ENCODE measurements at regions not wholly inside any gene's neighbourhood (a gene's known extent, or its start where the extent isn't known, plus 50 kb on each side); places are given as distances from the start of the nearest gene placed in this dataset.

GRCh38 chr13:24091080-24091479 lies 69.4 kb upstream of the SPATA13 start:
- no peak overlapping the region for H3K4me2 ChIP-seq (ENCODE audit: low read length)
- H4K20me1 ChIP-seq (ENCODE audit: insufficient read depth): no peaks in the 10 kb centered on the region
- no peaks in the 10 kb centered on the region for H3K27me3 ChIP-seq (ENCODE audit: insufficient read depth, low read depth, low read length)
- no peak overlapping the region for H3K27ac ChIP-seq (ENCODE audit: low read length)
- TF ChIP-seq EP300 (conservative IDR thresholded peaks at IDR 0.05; ENCODE audit: poor library complexity, severe bottlenecking): no peak
- no peak for TF ChIP-seq TAF1 (IDR thresholded peaks at IDR 0.05; ENCODE audit: low read depth)
- TF ChIP-seq SMC3 (conservative IDR thresholded peaks at IDR 0.05; ENCODE audit: poor library complexity): no peak
- TF ChIP-seq CTCF (IDR thresholded peaks at IDR 0.05; ENCODE audit: poor library complexity, severe bottlenecking): no peak
- TF ChIP-seq RAD21 (conservative IDR thresholded peaks at IDR 0.05): no peak
- TF ChIP-seq REST (IDR thresholded peaks at IDR 0.05; ENCODE audit: borderline replicate concordance): no peak
- no peak for TF ChIP-seq MXI1 (conservative IDR thresholded peaks at IDR 0.05; ENCODE audit: poor library complexity, severe bottlenecking)
- no peak for TF ChIP-seq EZH2 (IDR thresholded peaks at IDR 0.05; ENCODE audit: borderline replicate concordance, insufficient read depth, low read length, poor library complexity, severe bottlenecking)
- no peak for TF ChIP-seq POLR2AphosphoS5 (IDR thresholded peaks at IDR 0.05)
- H2AFZ ChIP-seq (ENCODE audit: low read depth, low read length): no peak overlapping the region
- H3K4me3 ChIP-seq (ENCODE audit: low read length): no peak overlapping the region
- no peak overlapping the region for H3K9ac ChIP-seq (ENCODE audit: low read length)
- no peaks in the 10 kb centered on the region for H3K36me3 ChIP-seq (ENCODE audit: insufficient read depth, low read length)
- no peaks in the 10 kb centered on the region for H3F3A ChIP-seq (ENCODE audit: insufficient read depth, low read length, poor library complexity, severe bottlenecking)
- H3K9me3 ChIP-seq (ENCODE audit: low read length): no peaks in the 10 kb centered on the region
- H3K79me2 ChIP-seq (replicated peaks; ENCODE audit: insufficient read depth, low read length): no peaks in the 10 kb centered on the region
- H3K9me2 ChIP-seq (ENCODE audit: insufficient read depth, low read length): no peaks in the 10 kb centered on the region

DNA sequence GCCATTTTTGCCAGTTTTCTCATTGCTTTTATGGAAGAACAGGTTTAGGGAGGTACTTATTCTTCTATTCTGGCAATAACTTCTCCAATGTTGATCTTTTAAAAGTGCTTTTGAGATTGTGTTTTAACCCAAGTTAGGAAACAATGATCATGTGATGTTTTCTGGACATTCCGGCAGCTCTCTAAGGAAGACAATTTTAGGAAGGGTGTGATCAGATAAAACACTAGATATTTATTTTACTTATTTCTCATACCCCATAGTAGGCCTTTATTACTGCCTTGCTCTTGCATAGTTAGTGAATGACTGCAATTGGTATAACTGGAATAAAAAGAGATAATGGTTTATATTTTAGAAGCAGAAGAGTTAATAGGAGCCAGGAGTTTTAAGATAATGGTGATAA lies 68.4 kb upstream of the SPATA13 start:
- H3K27ac ChIP-seq (ENCODE audit: low read length): no peak overlapping the region
- H2AFZ ChIP-seq (ENCODE audit: low read depth, low read length): no peak overlapping the region

More for the DNA sequence above, 68.4 kb upstream of the SPATA13 start:
- Histone ChIP-seq H4K20me1 (ENCODE audit: insufficient read depth) (no peaks in the 10 kb centered on the region), H3F3A (ENCODE audit: insufficient read depth, low read length, poor library complexity, severe bottlenecking) (no peaks in the 10 kb centered on the region), H3K27me3 (ENCODE audit: insufficient read depth, low read depth, low read length) (no peaks in the 10 kb centered on the region), H3K9ac (ENCODE audit: low read length) (no peak overlapping the region), H3K4me3 (ENCODE audit: low read length) (no peak overlapping the region), H3K9me2 (ENCODE audit: insufficient read depth, low read length) (no peaks in the 10 kb centered on the region), H3K4me2 (ENCODE audit: low read length) (no peak overlapping the region), H3K79me2 (replicated peaks; ENCODE audit: insufficient read depth, low read length) (no peaks in the 10 kb centered on the region), H3K36me3 (ENCODE audit: insufficient read depth, low read length) (no peaks in the 10 kb centered on the region), H3K9me3 (ENCODE audit: low read length) (no peaks in the 10 kb centered on the region)
- no peak for TF ChIP-seq RAD21 (conservative IDR thresholded peaks at IDR 0.05)
- no peak for TF ChIP-seq REST (IDR thresholded peaks at IDR 0.05; ENCODE audit: borderline replicate concordance)
- no peak for TF ChIP-seq CTCF (IDR thresholded peaks at IDR 0.05; ENCODE audit: poor library complexity, severe bottlenecking)
- TF ChIP-seq SMC3 (conservative IDR thresholded peaks at IDR 0.05; ENCODE audit: poor library complexity): no peak
- TF ChIP-seq EZH2 (IDR thresholded peaks at IDR 0.05; ENCODE audit: borderline replicate concordance, insufficient read depth, low read length, poor library complexity, severe bottlenecking): no peak
- TF ChIP-seq TAF1 (IDR thresholded peaks at IDR 0.05; ENCODE audit: low read depth): no peak
- no peak for TF ChIP-seq MXI1 (conservative IDR thresholded peaks at IDR 0.05; ENCODE audit: poor library complexity, severe bottlenecking)
- TF ChIP-seq POLR2AphosphoS5 (IDR thresholded peaks at IDR 0.05): no peak
- TF ChIP-seq EP300 (conservative IDR thresholded peaks at IDR 0.05; ENCODE audit: poor library complexity, severe bottlenecking): no peak

All from neural cell (in vitro differentiated cells).